Large intestine (tissue), 3 donors: ENCODE measurements at regions not wholly inside any gene's neighbourhood (a gene's known extent, or its start where the extent isn't known, plus 50 kb on each side); places are given as distances from the start of the nearest gene placed in this dataset.

ENCODE experiments used
- DNase-seq, 2 donors: peaks; one replicate each; pipeline versions ENCODE4 v3.0.0 to v3.0.0-alpha.2; 2013
- H3K27ac ChIP-seq: one replicate; pipeline ENCODE4 v1.5.1; 2013; ENCODE audit warnings: low read length
- H3K27me3 ChIP-seq: 2 replicates; pipeline ENCODE4 v1.6.1; 2013; ENCODE audit warnings: low read length; ENCODE audit not compliant: control insufficient read depth, insufficient read depth
- H3K36me3 ChIP-seq: 2 replicates; pipeline ENCODE4 v1.6.1; 2013; ENCODE audit warnings: low read length; ENCODE audit not compliant: control insufficient read depth, insufficient read depth
- H3K4me1 ChIP-seq: one replicate; pipeline ENCODE4 v1.6.1; 2013; ENCODE audit warnings: low read length; ENCODE audit not compliant: control insufficient read depth, insufficient read depth
- H3K4me3 ChIP-seq: one replicate; pipeline ENCODE4 v1.5.1; 2013; ENCODE audit warnings: low read length
- H3K9me3 ChIP-seq: one replicate; pipeline ENCODE4 v1.6.1; 2013; ENCODE audit warnings: mild to moderate bottlenecking, low read depth, low read length, moderate library complexity; ENCODE audit not compliant: control insufficient read depth
- WGBS: methylation state at CpG from one replicate; pipeline ENCODE4 v1.1.5; 2013; ENCODE audit warnings: low lambda C conversion rate; ENCODE audit not compliant: insufficient coverage; 5-methylcytosine and 5-hydroxymethylcytosine counted together

DNA sequence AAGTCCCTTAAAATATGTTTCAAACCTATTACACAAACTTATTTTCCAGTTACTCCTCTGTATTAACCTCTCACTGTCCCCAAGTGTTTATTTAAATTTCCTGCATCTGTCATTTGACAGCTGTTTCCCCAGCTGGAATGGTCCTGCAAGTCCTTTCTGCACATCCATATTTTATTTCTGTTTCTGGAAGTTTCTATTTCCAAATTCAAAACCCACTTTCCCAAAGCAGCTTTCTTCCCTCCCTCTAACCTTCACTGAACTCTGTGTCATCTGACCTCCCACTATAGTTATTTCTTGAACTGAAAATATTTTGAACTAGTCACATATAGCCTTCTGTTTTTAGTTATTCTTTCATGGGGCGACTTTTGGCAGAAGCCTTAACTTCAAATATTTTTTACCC lies 459.4 kb upstream of the MC4R start:
- DNase-seq = no peak
- Histone ChIP-seq H3K27ac (no peak overlapping the region), H3K4me3 (no peak overlapping the region), H3K9me3 (no peaks in the 10 kb centered on the region), H3K27me3 (no peaks in the 10 kb centered on the region), H3K36me3 (no peaks in the 10 kb centered on the region), H3K4me1 (no peaks in the 10 kb centered on the region)
- 80% methylated on average over 1 of the region's 1 CpG for WGBS

DNA sequence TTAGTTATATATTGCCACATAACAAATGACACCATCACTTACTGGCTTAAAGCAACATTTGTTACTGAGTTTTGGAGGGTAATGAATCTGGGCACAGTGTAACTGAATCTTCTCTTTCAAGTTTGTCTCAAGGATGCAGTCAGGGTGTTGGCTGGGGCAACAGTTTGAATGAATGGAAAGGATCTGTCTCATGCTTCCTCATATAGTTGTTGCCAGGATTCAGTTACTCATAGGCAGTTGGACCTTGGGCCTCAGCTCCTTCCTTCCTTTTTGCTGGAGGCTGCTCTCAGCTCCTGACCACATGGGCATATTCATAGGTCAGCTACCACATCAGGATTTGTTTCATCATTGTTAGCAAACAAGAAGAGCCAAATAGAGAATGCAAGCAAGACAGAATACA lies 466.1 kb upstream of the MC4R start:
- DNase-seq = no peak
- Histone ChIP-seq H3K36me3 (no peaks in the 10 kb centered on the region), H3K4me1 (no peaks in the 10 kb centered on the region), H3K9me3 (no peaks in the 10 kb centered on the region), H3K27me3 (no peaks in the 10 kb centered on the region), H3K27ac (no peak overlapping the region), H3K4me3 (no peak overlapping the region)

DNA sequence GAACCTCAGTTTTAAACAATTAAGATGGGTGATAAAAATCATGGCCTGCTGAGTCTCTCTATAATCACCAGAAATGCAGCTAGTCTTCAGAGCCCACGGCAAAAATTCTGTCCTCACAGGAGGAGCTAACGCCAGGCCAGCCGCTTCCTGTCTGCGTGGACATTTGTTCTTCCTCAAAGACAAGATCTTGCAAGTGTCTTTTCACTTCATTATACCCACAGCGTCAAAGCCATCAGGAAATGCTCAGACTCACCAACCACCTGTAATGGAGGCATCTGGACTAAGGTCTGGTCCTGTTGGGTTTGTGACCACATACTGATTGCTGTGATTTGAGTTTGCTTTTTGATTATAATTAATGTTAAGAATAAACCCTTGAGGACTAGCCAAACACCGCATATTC lies 473.8 kb upstream of the MC4R start:
- no peaks in the 10 kb centered on the region for H3K27me3 ChIP-seq
- WGBS = no CpG with 5 or more reads among the region's 6 CpGs
- H3K4me3 ChIP-seq = no peak overlapping the region
- no peak overlapping the region for H3K27ac ChIP-seq
- DNase-seq = no peak
- no peaks in the 10 kb centered on the region for H3K36me3 ChIP-seq
- no peaks in the 10 kb centered on the region for H3K9me3 ChIP-seq
- no peaks in the 10 kb centered on the region for H3K4me1 ChIP-seq

GRCh38 chr18:60847517-60847916 lies 474.9 kb upstream of the MC4R start:
- Histone ChIP-seq H3K36me3 (no peaks in the 10 kb centered on the region), H3K4me1 (no peaks in the 10 kb centered on the region), H3K9me3 (no peaks in the 10 kb centered on the region), H3K27ac (no peak overlapping the region), H3K27me3 (no peaks in the 10 kb centered on the region), H3K4me3 (no peak overlapping the region)
- WGBS = 60% methylated on average over 1 of the region's 3 CpGs
- DNase-seq = no peak

DNA sequence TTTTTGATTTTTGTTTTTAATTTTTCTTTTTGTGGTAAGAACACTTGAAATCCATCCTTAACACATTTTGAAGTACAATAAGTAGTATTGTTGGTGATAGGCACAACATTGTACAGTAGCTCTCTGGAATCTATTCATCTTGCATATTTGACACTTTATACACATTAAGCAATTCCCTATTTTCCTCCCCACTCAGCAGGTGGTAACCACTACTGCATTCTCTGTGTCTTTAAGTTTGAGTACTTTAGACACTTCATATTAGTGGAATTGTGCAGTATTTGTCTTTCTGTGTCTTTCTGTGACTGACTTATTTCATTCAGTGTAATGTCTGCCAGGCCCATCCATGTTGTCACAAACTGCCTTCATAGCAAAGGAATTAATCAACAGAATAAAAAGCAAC lies 471.7 kb upstream of the CDH20 start:
- Histone ChIP-seq H3K4me1 (no peaks in the 10 kb centered on the region), H3K27ac (no peak overlapping the region), H3K27me3 (no peaks in the 10 kb centered on the region), H3K36me3 (no peaks in the 10 kb centered on the region), H3K4me3 (no peak overlapping the region), H3K9me3 (no peaks in the 10 kb centered on the region)
- DNase-seq = no peak

GRCh38 chr18:60862988-60863387 lies 470.2 kb upstream of the CDH20 start:
- no peak overlapping the region for H3K27ac ChIP-seq
- no peaks in the 10 kb centered on the region for H3K4me1 ChIP-seq
- 93% methylated on average over 1 of the region's 3 CpGs for WGBS
- no peaks in the 10 kb centered on the region for H3K9me3 ChIP-seq
- H3K4me3 ChIP-seq = no peak overlapping the region
- no peak for DNase-seq
- H3K36me3 ChIP-seq = no peaks in the 10 kb centered on the region
- H3K27me3 ChIP-seq = no peaks in the 10 kb centered on the region

DNA sequence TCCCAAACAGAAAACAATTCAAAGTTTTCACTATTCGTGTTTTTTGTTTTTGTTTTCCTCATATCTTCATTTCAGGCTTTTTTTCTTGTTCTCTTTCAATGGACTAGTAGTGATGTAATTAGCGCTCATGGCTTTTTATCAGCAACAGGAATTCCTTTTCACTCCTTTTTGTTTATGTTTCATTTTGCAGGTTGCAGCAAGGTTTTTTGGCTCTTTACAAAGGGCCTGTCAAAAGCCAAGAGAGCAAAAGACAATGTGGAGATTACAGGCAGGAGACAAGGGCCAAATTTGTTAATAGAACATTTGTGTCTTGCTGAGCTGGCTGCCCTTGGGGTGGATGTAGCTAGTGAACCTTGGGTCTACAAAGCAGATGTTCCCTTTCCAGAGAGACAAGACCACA lies 467.4 kb upstream of the CDH20 start:
- Histone ChIP-seq H3K27me3 (no peaks in the 10 kb centered on the region), H3K4me1 (no peaks in the 10 kb centered on the region), H3K9me3 (no peaks in the 10 kb centered on the region), H3K36me3 (no peaks in the 10 kb centered on the region), H3K4me3 (no peak overlapping the region), H3K27ac (no peak overlapping the region)
- DNase-seq = no peak
- 27% methylated on average over 1 of the region's 2 CpGs for WGBS

DNA sequence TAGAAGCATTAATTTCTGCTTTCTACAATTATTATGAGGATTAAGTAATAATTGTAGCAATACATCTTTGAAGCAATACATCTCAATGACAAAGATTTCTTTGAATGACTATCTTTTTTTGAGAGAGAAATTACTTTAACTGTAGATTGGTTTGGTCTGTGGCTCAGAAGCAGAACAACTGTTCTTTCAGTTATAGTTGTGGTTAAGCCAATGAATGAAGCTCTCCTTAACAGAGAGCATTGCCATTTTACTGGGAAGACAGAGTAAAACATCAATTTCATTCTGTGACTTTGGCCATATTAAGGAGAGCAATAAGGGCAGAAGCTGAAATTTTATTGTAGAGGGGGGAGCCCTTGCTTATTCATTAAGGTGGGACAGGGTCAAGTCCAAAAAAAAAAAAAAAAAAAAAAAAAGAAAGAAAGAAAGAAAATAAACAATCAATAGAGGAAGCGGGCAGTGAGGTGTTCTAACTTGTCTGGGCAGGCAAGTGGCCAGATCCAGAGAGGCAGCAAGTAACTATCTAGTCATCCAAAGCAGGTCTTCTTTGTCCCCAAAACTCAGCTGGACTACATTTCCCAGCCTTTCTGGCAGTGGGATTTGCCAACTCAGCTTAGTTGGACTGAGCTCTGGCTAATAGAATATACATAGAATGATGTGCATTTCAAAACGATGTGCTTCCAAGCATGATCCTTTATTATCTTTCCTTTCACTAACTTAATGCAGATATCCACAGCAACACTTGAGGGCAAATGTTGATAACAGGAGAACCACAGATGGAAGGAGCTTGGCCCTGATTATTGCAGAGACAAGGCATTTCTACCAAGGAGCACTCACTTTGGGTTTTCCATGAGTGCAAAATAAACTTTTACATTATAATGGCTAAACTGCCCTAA lies 462.7 kb upstream of the CDH20 start:
- WGBS = no CpG with 5 or more reads among the region's 2 CpGs
- Histone ChIP-seq H3K9me3 (no peaks in the 10 kb centered on the region), H3K4me3 (no peak overlapping the region), H3K27me3 (no peaks in the 10 kb centered on the region), H3K4me1 (no peaks in the 10 kb centered on the region), H3K36me3 (no peaks in the 10 kb centered on the region), H3K27ac (no peak overlapping the region)
- no peak for DNase-seq

- 100% methylated on average over 2 of the region's 3 CpGs for WGBS
- no peaks in the 10 kb centered on the region for H3K9me3 ChIP-seq
- no peaks in the 10 kb centered on the region for H3K27me3 ChIP-seq
- H3K36me3 ChIP-seq = no peaks in the 10 kb centered on the region
- DNase-seq = no peak
- H3K27ac ChIP-seq = no peak overlapping the region
- H3K4me3 ChIP-seq = no peak overlapping the region
- H3K4me1 ChIP-seq = no peaks in the 10 kb centered on the region
Observed at GRCh38 chr18:60872434-60872833, 460.8 kb upstream of the CDH20 start.

DNA sequence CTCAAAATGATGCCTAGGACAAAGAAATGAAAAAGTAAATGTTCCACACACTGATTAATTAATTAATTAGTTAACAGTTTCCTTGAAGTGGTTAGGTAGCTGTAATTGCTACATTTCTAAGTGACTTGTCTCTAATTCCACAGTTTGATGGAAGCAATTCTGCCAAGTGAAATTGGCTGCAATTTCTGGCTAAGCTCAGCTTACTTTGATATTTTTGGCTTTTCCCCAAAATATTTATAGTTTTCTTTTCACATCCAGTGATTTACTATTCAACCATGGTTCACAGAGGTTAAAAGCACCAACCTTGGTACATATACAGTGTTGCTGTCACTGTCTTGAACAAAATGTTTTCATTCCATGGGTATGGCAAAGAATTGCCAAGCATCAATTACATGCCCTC lies 459.5 kb upstream of the CDH20 start:
- no peaks in the 10 kb centered on the region for H3K9me3 ChIP-seq
- no peak overlapping the region for H3K27ac ChIP-seq
- no peak for DNase-seq
- H3K36me3 ChIP-seq = no peaks in the 10 kb centered on the region
- no peaks in the 10 kb centered on the region for H3K27me3 ChIP-seq
- H3K4me3 ChIP-seq = no peak overlapping the region
- H3K4me1 ChIP-seq = no peaks in the 10 kb centered on the region

GRCh38 chr18:60875957-60876507 lies 457.2 kb upstream of the CDH20 start:
- no peaks in the 10 kb centered on the region for H3K9me3 ChIP-seq
- H3K4me1 ChIP-seq = no peaks in the 10 kb centered on the region
- no peaks in the 10 kb centered on the region for H3K36me3 ChIP-seq
- no peak overlapping the region for H3K4me3 ChIP-seq
- WGBS = no CpG with 5 or more reads among the region's 6 CpGs
- no peak for DNase-seq
- no peaks in the 10 kb centered on the region for H3K27me3 ChIP-seq
- H3K27ac ChIP-seq = no peak overlapping the region
